IMR-90 (cell line): ENCODE measurements at regions not wholly inside any gene's neighbourhood (a gene's known extent, or its start where the extent isn't known, plus 50 kb on each side); places are given as distances from the start of the nearest gene placed in this dataset.

Experiments
- ATAC-seq: fragments of 200-7000 bp; cut with Tn5 transposase; 2 replicates; pipeline ENCODE4 v1.9.1; 2020; ENCODE audit warnings: low read depth, mild to moderate bottlenecking, moderate library complexity
- BruUV-seq: library from RNA; stranded (reverse); fragments of 400-500 nt; replicated peaks from 2 replicates; lab custom pipeline; 2021; lab: Mats Ljungman, UMichigan
- CTCF ChIA-PET: fragments of 300-600 bp; formaldehyde crosslinking; extraction: SDS; loops from one replicate; lab custom pipeline; 2021; ENCODE audit warnings: antibody characterized with exemption; lab: Yijun Ruan, JAX
- POLR2A ChIA-PET: fragments of 300-600 bp; sonication (Branson Sonifier 250); formaldehyde crosslinking; loops from one replicate; lab custom pipeline; 2022; ENCODE audit warnings: antibody characterized with exemption; ENCODE audit not compliant: unreplicated experiment; lab: Charles Lee
- DNase-seq: peaks from one replicate; pipeline ENCODE4 v3.0.0; 2013
- H2AFZ ChIP-seq: replicated peaks from 2 replicates; pipeline ENCODE3; 2013; ENCODE audit warnings: low read length, mild to moderate bottlenecking; ENCODE audit not compliant: poor library complexity
- H2AK5ac ChIP-seq: 2 replicates; pipeline ENCODE4 v1.6.1; 2013; ENCODE audit warnings: low read depth, low read length, inconsistent platforms
- H2AK9ac ChIP-seq: replicated peaks from 2 replicates; pipeline ENCODE3; 2013; ENCODE audit warnings: mild to moderate bottlenecking, low read depth, low read length, moderate library complexity; ENCODE audit not compliant: poor library complexity
- H2BK120ac ChIP-seq: 2 replicates; pipeline ENCODE4 v1.6.1; 2013; ENCODE audit warnings: low read depth, low read length, inconsistent platforms
- H2BK15ac ChIP-seq: 3 replicates; pipeline ENCODE4 v1.6.1; 2013; ENCODE audit warnings: low read depth, low read length, inconsistent platforms
- H2BK20ac ChIP-seq: 2 replicates; pipeline ENCODE4 v1.6.1; 2013; ENCODE audit warnings: low read depth, mild to moderate bottlenecking, inconsistent platforms, low read length, moderate library complexity
- H2BK5ac ChIP-seq: 2 replicates; pipeline ENCODE4 v1.6.1; 2013; ENCODE audit warnings: mild to moderate bottlenecking, low read depth, low read length, inconsistent platforms; ENCODE audit not compliant: poor library complexity, severe bottlenecking
- H3K14ac ChIP-seq: replicated peaks from 2 replicates; pipeline ENCODE4 v1.6.1; 2013; ENCODE audit warnings: low read depth, low read length, inconsistent platforms
- H3K18ac ChIP-seq: 2 replicates; pipeline ENCODE4 v1.6.1; 2013; ENCODE audit warnings: low read depth, low read length, control low read depth
- H3K23ac ChIP-seq: 2 replicates; pipeline ENCODE4 v1.6.1; 2013; ENCODE audit warnings: low read depth, low read length, inconsistent platforms
- H3K27ac ChIP-seq: 2 replicates; pipeline ENCODE4 v1.5.1; 2013; ENCODE audit warnings: mild to moderate bottlenecking, control low read depth, low read length; ENCODE audit not compliant: insufficient read depth
- H3K27me3 ChIP-seq: 2 replicates; pipeline ENCODE4 v1.6.1; 2013; ENCODE audit warnings: low read length; ENCODE audit not compliant: control insufficient read depth, insufficient read depth
- H3K36me3 ChIP-seq: 2 replicates; pipeline ENCODE4 v1.6.1; 2013; ENCODE audit warnings: low read length, mixed read lengths; ENCODE audit not compliant: control insufficient read depth, insufficient read depth
- H3K4ac ChIP-seq: 2 replicates; pipeline ENCODE4 v1.6.1; 2013; ENCODE audit warnings: low read depth, low read length, inconsistent platforms
- H3K4me1 ChIP-seq: 2 replicates; pipeline ENCODE4 v1.6.1; 2013; ENCODE audit warnings: low read length, mixed read lengths; ENCODE audit not compliant: control insufficient read depth, insufficient read depth
- H3K4me2 ChIP-seq: 2 replicates; pipeline ENCODE4 v1.6.1; 2013; ENCODE audit warnings: low read depth, mild to moderate bottlenecking, control low read depth, low read length, moderate library complexity
- H3K4me3 ChIP-seq: 2 replicates; pipeline ENCODE4 v1.5.1; 2013; ENCODE audit warnings: low read depth, mild to moderate bottlenecking, control low read depth, low read length, moderate library complexity; ENCODE audit not compliant: insufficient read depth
- H3K56ac ChIP-seq: 2 replicates; pipeline ENCODE4 v1.6.1; 2013; ENCODE audit warnings: low read length, inconsistent platforms; ENCODE audit not compliant: insufficient read depth; ENCODE audit errors: extremely low read depth
- H3K79me1 ChIP-seq, 2 experiments: 2 replicates each; pipeline ENCODE4 v1.6.1; 2013; ENCODE audit warnings: low read length in 2 of 2, inconsistent platforms in 1 of 2, low read depth in 1 of 2
- H3K9ac ChIP-seq: 2 replicates; pipeline ENCODE4 v1.6.1; 2013; ENCODE audit warnings: low read depth, low read length, control low read depth
- H3K9me1 ChIP-seq: 2 replicates; pipeline ENCODE4 v1.6.1; 2013; ENCODE audit warnings: low read length, inconsistent platforms; ENCODE audit not compliant: insufficient read depth
- H3K9me3 ChIP-seq: 2 replicates; pipeline ENCODE4 v1.6.1; 2013; ENCODE audit warnings: low read length; ENCODE audit not compliant: control insufficient read depth, insufficient read depth
- H4K20me1 ChIP-seq: 2 replicates; pipeline ENCODE4 v1.6.1; 2013; ENCODE audit warnings: low read length, inconsistent platforms; ENCODE audit not compliant: insufficient read depth
- H4K5ac ChIP-seq: 2 replicates; pipeline ENCODE4 v1.6.1; 2013; ENCODE audit warnings: mild to moderate bottlenecking, low read depth, low read length, control low read depth
- H4K8ac ChIP-seq, 2 experiments: 2 replicates each; pipeline ENCODE4 v1.6.1; 2013; ENCODE audit warnings: low read depth in 2 of 2, low read length in 2 of 2, control low read depth in 1 of 2, inconsistent platforms in 1 of 2
- H4K91ac ChIP-seq: 2 replicates; pipeline ENCODE4 v1.6.1; 2013; ENCODE audit warnings: low read depth, low read length, inconsistent platforms; ENCODE audit not compliant: insufficient read depth
- FOS ChIP-seq: fragments of 150-350 bp; IDR thresholded peaks from 2 replicates; pipeline ENCODE4 v1.6.1; 2016; ENCODE audit warnings: low read depth, low read length
- SMC3 ChIP-seq: fragments of 150-350 bp; IDR thresholded peaks from 2 replicates; pipeline ENCODE4 v1.6.1; 2016; ENCODE audit warnings: low read depth, mild to moderate bottlenecking, antibody characterized with exemption, low read length, moderate library complexity
- WGBS, 2 experiments: methylation state at CpG; one replicate each; pipeline versions ENCODE4 v1.1.5 to v1.1.7; 2013; ENCODE audit warnings: missing lambda C conversion rate in 2 of 2; ENCODE audit not compliant: insufficient read length in 1 of 2; ENCODE audit errors: extremely low coverage in 2 of 2; 5-methylcytosine and 5-hydroxymethylcytosine counted together
- dilution Hi-C: fragments of 300-500 bp; cut with HindIII; formaldehyde crosslinking; loops from one replicate; pipeline ENCODE4 v1.14.3; 2018; ENCODE audit warnings: low sequenced_read_pairs; ENCODE audit not compliant: unreplicated experiment
- in situ Hi-C: fragments of 300-500 bp; cut with MboI; formaldehyde crosslinking; loops from 3 replicates; pipeline ENCODE4 v1.14.3; 2019; ENCODE audit warnings: low sequenced_read_pairs, inconsistent platforms, mixed read lengths
- intact Hi-C: fragments of 100-400 bp; cut with micrococcal nuclease; formaldehyde crosslinking; loops from 2 replicates; pipeline ENCODE4 v1.10.0; 2022

DNA sequence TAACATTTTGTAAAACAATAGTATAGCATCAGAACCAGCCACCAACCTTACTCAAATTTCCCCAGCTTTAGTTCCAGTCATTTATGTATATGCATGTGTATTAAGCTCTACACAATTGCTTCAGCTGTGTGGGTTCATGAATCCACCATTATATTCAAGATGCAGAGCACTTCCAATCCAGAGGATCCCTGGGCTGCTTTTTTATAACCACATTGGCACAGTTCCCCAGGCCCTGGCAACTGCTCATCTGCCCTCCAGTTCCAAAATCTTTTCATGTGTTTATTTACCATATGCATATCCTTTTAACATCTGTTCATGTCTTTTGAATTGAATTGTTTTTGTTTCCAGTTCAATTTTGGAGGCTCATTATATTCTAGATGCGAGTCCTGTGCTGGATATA, 482.9 kb upstream of the HS6ST1 start:
- no CpG with 5 or more reads among the region's 1 CpG for WGBS, 2 experiments
- no peak overlapping the region for H2BK15ac ChIP-seq
- no peak for TF ChIP-seq SMC3
- TF ChIP-seq FOS = no peak
- H3K23ac ChIP-seq = no peak overlapping the region
- BruUV-seq = no TSS peak
- H3K9me1 ChIP-seq = no peaks in the 10 kb centered on the region
- H3K4ac ChIP-seq = no peak overlapping the region
- no peak overlapping the region for H3K4me3 ChIP-seq
- POLR2A ChIA-PET = no interaction called here
- no peak overlapping the region for H3K9ac ChIP-seq
- H3K18ac ChIP-seq = no peak overlapping the region
- no peaks in the 10 kb centered on the region for H3K36me3 ChIP-seq
- DNase-seq (no peak), ATAC-seq (no peak)
- H3K9me3 ChIP-seq = no peaks in the 10 kb centered on the region
- in situ Hi-C loops = no loop called here
- dilution Hi-C loops = no loop called here
- no peaks in the 10 kb centered on the region; the same call in 1 of the 2 replicates for H3K27me3 ChIP-seq
- H3K4me1 ChIP-seq = no peaks in the 10 kb centered on the region
- intact Hi-C loops = no loop called here
- H3K4me2 ChIP-seq = no peak overlapping the region
- no peak overlapping the region for H2AK5ac ChIP-seq
- H2AK9ac ChIP-seq = no peak overlapping the region
- no peak overlapping the region for H2BK20ac ChIP-seq
- H2BK120ac ChIP-seq = no peak overlapping the region
- no peak overlapping the region for H4K8ac ChIP-seq
- no peak overlapping the region for H3K27ac ChIP-seq
- CTCF ChIA-PET = no interaction called here
- no peak overlapping the region for H3K56ac ChIP-seq
- no peaks in the 10 kb centered on the region for H4K20me1 ChIP-seq
- H3K14ac ChIP-seq = no peak overlapping the region
- H2BK5ac ChIP-seq = no peak overlapping the region
- no peak overlapping the region for H4K91ac ChIP-seq
- H3K79me1 ChIP-seq = no peaks in the 10 kb centered on the region
- H4K5ac ChIP-seq = no peak overlapping the region
- H2AFZ ChIP-seq = no peak overlapping the region
